Activated T-helper 1 cell treated with anti-CD3 and anti-CD28 coated beads, Interleukin-12 subunit alpha, Interleukin-12 subunit beta, Interleukin-2, Interleukin-4 antibody, amounts not matched to agents 30 ng/mL and 10 ng/mL and 1 ng/mL, durations not matched to agents 14 hours and 24 hours and 36 hours (primary cell): ENCODE measurements at regions not wholly inside any gene's neighbourhood (a gene's known extent, or its start where the extent isn't known, plus 50 kb on each side); places are given as distances from the start of the nearest gene placed in this dataset.
"Not testable (repeated sequence)": the region's sequence is repeated elsewhere in the genome, so short reads cannot be mapped to it uniquely, and the experiment has no call there.

Source experiments
- DNase-seq: peaks from one replicate; pipeline ENCODE4 v3.0.0; 2021; ENCODE audit warnings: low spot score
- H3K27ac Mint-ChIP-seq: one replicate; pipeline ENCODE4 v1.8.0; 2021; ENCODE audit warnings: mild to moderate bottlenecking, mixed read lengths
- H3K27me3 Mint-ChIP-seq: one replicate; pipeline ENCODE4 v1.8.0; 2022; ENCODE audit warnings: mild to moderate bottlenecking, moderate library complexity, mixed read lengths; ENCODE audit not compliant: insufficient read depth
- H3K36me3 Mint-ChIP-seq: one replicate; pipeline ENCODE4 v1.8.0; 2021; ENCODE audit warnings: low read depth, mixed read lengths
- H3K4me1 Mint-ChIP-seq: one replicate; pipeline ENCODE4 v1.8.0; 2021; ENCODE audit warnings: low read depth, mixed read lengths
- H3K4me3 Mint-ChIP-seq: one replicate; pipeline ENCODE4 v1.8.0; 2021; ENCODE audit warnings: mild to moderate bottlenecking, moderate library complexity, mixed read lengths
- H3K9me3 Mint-ChIP-seq: one replicate; pipeline ENCODE4 v1.8.0; 2021; ENCODE audit warnings: mixed read lengths
- intact Hi-C: fragments of 100-400 bp; cut with micrococcal nuclease; formaldehyde crosslinking; loops from one replicate; pipeline ENCODE4 v1.15.1; 2024

GRCh38 chr9:16289639-16290038 lies 580.8 kb downstream of the BNC2 start:
- Mint-ChIP-seq H3K27ac (no peak overlapping the region), H3K36me3 (no peaks in the 10 kb centered on the region), H3K27me3 (no peaks in the 10 kb centered on the region), H3K9me3 (no peaks in the 10 kb centered on the region), H3K4me3 (no peak overlapping the region), H3K4me1 (no peaks in the 10 kb centered on the region)
- intact Hi-C loops: no loop called here
- no peak for DNase-seq

- no peaks in the 10 kb centered on the region for H3K4me1 Mint-ChIP-seq
- H3K36me3 Mint-ChIP-seq: no peaks in the 10 kb centered on the region
- no peaks in the 10 kb centered on the region for H3K9me3 Mint-ChIP-seq
- no peak overlapping the region for H3K4me3 Mint-ChIP-seq
- H3K27me3 Mint-ChIP-seq: no peaks in the 10 kb centered on the region
- intact Hi-C loops: no loop called here
- DNase-seq: no peak
- no peak overlapping the region for H3K27ac Mint-ChIP-seq
These were observed 580.3 kb downstream of the BNC2 start for GRCh38 chr9:16290169-16290568.

GRCh38 chr9:16291921-16292320 lies 578.5 kb downstream of the BNC2 start:
- H3K9me3 Mint-ChIP-seq: peaks cover 3% of the 10 kb centered on the region
- H3K36me3 Mint-ChIP-seq: no peaks in the 10 kb centered on the region
- intact Hi-C loops: no loop called here
- H3K27ac Mint-ChIP-seq: no peak overlapping the region
- no peak for DNase-seq
- no peaks in the 10 kb centered on the region for H3K27me3 Mint-ChIP-seq
- H3K4me3 Mint-ChIP-seq: no peak overlapping the region
- no peaks in the 10 kb centered on the region for H3K4me1 Mint-ChIP-seq

- Mint-ChIP-seq H3K27ac (no peak overlapping the region), H3K9me3 (peaks cover 6% of the 10 kb centered on the region), H3K4me3 (no peak overlapping the region), H3K27me3 (no peaks in the 10 kb centered on the region), H3K4me1 (no peaks in the 10 kb centered on the region), H3K36me3 (no peaks in the 10 kb centered on the region)
- no peak for DNase-seq
- intact Hi-C loops: no loop called here
These were observed 576.9 kb downstream of the BNC2 start for GRCh38 chr9:16293610-16294009.

- no peak overlapping the region for H3K4me3 Mint-ChIP-seq
- intact Hi-C loops: no loop called here
These were observed 576.2 kb downstream of the BNC2 start for GRCh38 chr9:16294133-16294770.

GRCh38 chr9:16294940-16295339 lies 575.5 kb downstream of the BNC2 start:
- DNase-seq, H3K4me1 Mint-ChIP-seq, H3K36me3 Mint-ChIP-seq, H3K27ac Mint-ChIP-seq, H3K4me3 Mint-ChIP-seq, intact Hi-C loops, H3K9me3 Mint-ChIP-seq, H3K27me3 Mint-ChIP-seq: not testable (repeated sequence)

More at GRCh38 chr9:16294133-16294770, 576.2 kb downstream of the BNC2 start:
- Mint-ChIP-seq H3K27ac (no peak overlapping the region), H3K4me1 (no peaks in the 10 kb centered on the region), H3K9me3 (peaks cover 9% of the 10 kb centered on the region), H3K27me3 (no peaks in the 10 kb centered on the region), H3K36me3 (no peaks in the 10 kb centered on the region)
- DNase-seq: no peak

- H3K4me1 Mint-ChIP-seq, intact Hi-C loops, DNase-seq, H3K27ac Mint-ChIP-seq, H3K36me3 Mint-ChIP-seq, H3K9me3 Mint-ChIP-seq, H3K27me3 Mint-ChIP-seq, H3K4me3 Mint-ChIP-seq: not testable (repeated sequence)
These were observed 571.1 kb downstream of the BNC2 start for GRCh38 chr9:16299368-16299767.

GRCh38 chr9:16303506-16303905 lies 567.0 kb downstream of the BNC2 start:
- Mint-ChIP-seq H3K4me3 (no peak overlapping the region), H3K27ac (no peak overlapping the region), H3K4me1 (no peaks in the 10 kb centered on the region), H3K9me3 (peaks cover 4% of the 10 kb centered on the region), H3K27me3 (peaks cover 3% of the 10 kb centered on the region), H3K36me3 (no peaks in the 10 kb centered on the region)
- no peak for DNase-seq
- intact Hi-C loops: no loop called here

- Mint-ChIP-seq H3K36me3 (no peaks in the 10 kb centered on the region), H3K4me1 (no peaks in the 10 kb centered on the region), H3K27me3 (peaks cover 3% of the 10 kb centered on the region), H3K4me3 (no peak overlapping the region), H3K27ac (no peak overlapping the region), H3K9me3 (no peaks in the 10 kb centered on the region)
- DNase-seq: no peak
- intact Hi-C loops: no loop called here
These were observed 566.2 kb downstream of the BNC2 start for GRCh38 chr9:16304301-16304700.

- Mint-ChIP-seq H3K4me1 (no peaks in the 10 kb centered on the region), H3K27me3 (peaks cover 3% of the 10 kb centered on the region), H3K9me3 (no peaks in the 10 kb centered on the region), H3K36me3 (no peaks in the 10 kb centered on the region), H3K4me3 (no peak overlapping the region), H3K27ac (no peak overlapping the region)
- intact Hi-C loops: no loop called here
- DNase-seq: no peak
These were observed 563.9 kb downstream of the BNC2 start for GRCh38 chr9:16306586-16306985.

- intact Hi-C loops: no loop called here
- DNase-seq: no peak
- no peaks in the 10 kb centered on the region for H3K36me3 Mint-ChIP-seq
- H3K4me1 Mint-ChIP-seq: no peaks in the 10 kb centered on the region
- no peak overlapping the region for H3K27ac Mint-ChIP-seq
- peaks cover 3% of the 10 kb centered on the region for H3K27me3 Mint-ChIP-seq
- H3K9me3 Mint-ChIP-seq: no peaks in the 10 kb centered on the region
- H3K4me3 Mint-ChIP-seq: no peak overlapping the region
These were observed 562.8 kb downstream of the BNC2 start for GRCh38 chr9:16307626-16308195.

GRCh38 chr9:16308645-16309044 lies 561.8 kb downstream of the BNC2 start:
- no peaks in the 10 kb centered on the region for H3K4me1 Mint-ChIP-seq
- peaks cover 3% of the 10 kb centered on the region for H3K27me3 Mint-ChIP-seq
- no peaks in the 10 kb centered on the region for H3K36me3 Mint-ChIP-seq
- H3K27ac Mint-ChIP-seq: no peak overlapping the region
- intact Hi-C loops: no loop called here
- H3K4me3 Mint-ChIP-seq: no peak overlapping the region
- DNase-seq: no peak
- H3K9me3 Mint-ChIP-seq: no peaks in the 10 kb centered on the region

- peaks cover 3% of the 10 kb centered on the region for H3K27me3 Mint-ChIP-seq
- no peaks in the 10 kb centered on the region for H3K9me3 Mint-ChIP-seq
- no peaks in the 10 kb centered on the region for H3K36me3 Mint-ChIP-seq
- no peak overlapping the region for H3K4me3 Mint-ChIP-seq
- no peak overlapping the region for H3K27ac Mint-ChIP-seq
- DNase-seq: no peak
- no peaks in the 10 kb centered on the region for H3K4me1 Mint-ChIP-seq
- intact Hi-C loops: no loop called here
These were observed 561.4 kb downstream of the BNC2 start for GRCh38 chr9:16309082-16309468.
